Neural cell (in vitro differentiated cells): ENCODE measurements at regions not wholly inside any gene's neighbourhood (a gene's known extent, or its start where the extent isn't known, plus 50 kb on each side); places are given as distances from the start of the nearest gene placed in this dataset.

Experiments
- H2AFZ ChIP-seq: fragments of 200-600, 300-800 bp; sonication (generic), shearing (Covaris generic); 2 replicates; pipeline ENCODE4 v1.6.0; 2014; ENCODE audit warnings: low read depth, mild to moderate bottlenecking, antibody characterized with exemption, low read length, moderate library complexity
- H3F3A ChIP-seq: fragments of 200-600 bp; shearing (Covaris generic); 2 replicates; pipeline ENCODE4 v1.6.1; 2016; ENCODE audit warnings: mild to moderate bottlenecking, moderate library complexity, mixed read lengths, antibody characterized with exemption, low read length; ENCODE audit not compliant: insufficient read depth, poor library complexity, severe bottlenecking
- H3K27ac ChIP-seq: fragments of 200-600, 300-800 bp; sonication (generic), shearing (Covaris generic); 2 replicates; pipeline ENCODE4 v1.5.1; 2014; ENCODE audit warnings: mild to moderate bottlenecking, low read length, moderate library complexity
- H3K27me3 ChIP-seq: fragments of 300-800, 200-600 bp; sonication (generic), shearing (Covaris generic); 2 replicates; pipeline ENCODE4 v1.6.0; 2014; ENCODE audit warnings: mild to moderate bottlenecking, low read depth, low read length, moderate library complexity; ENCODE audit not compliant: insufficient read depth
- H3K36me3 ChIP-seq: fragments of 300-800, 200-600 bp; sonication (generic), shearing (Covaris generic); 2 replicates; pipeline ENCODE4 v1.5.1; 2014; ENCODE audit warnings: mild to moderate bottlenecking, antibody characterized with exemption, low read length, moderate library complexity; ENCODE audit not compliant: insufficient read depth
- H3K4me2 ChIP-seq: fragments of 300-800, 200-600 bp; sonication (generic), shearing (Covaris generic); 2 replicates; pipeline ENCODE4 v1.6.0; 2014; ENCODE audit warnings: mild to moderate bottlenecking, low read length
- H3K4me3 ChIP-seq: fragments of 300-800, 200-600 bp; sonication (generic), shearing (Covaris generic); 2 replicates; pipeline ENCODE4 v1.5.1; 2014; ENCODE audit warnings: mild to moderate bottlenecking, low read length, moderate library complexity
- H3K79me2 ChIP-seq: fragments of 200-600 bp; shearing (Covaris generic); replicated peaks from 2 replicates; pipeline ENCODE4 v1.6.0; 2014; ENCODE audit warnings: mild to moderate bottlenecking, low read length, moderate library complexity; ENCODE audit not compliant: insufficient read depth
- H3K9ac ChIP-seq: fragments of 300-800, 200-600 bp; sonication (generic), shearing (Covaris generic); 2 replicates; pipeline ENCODE4 v1.6.1; 2016; ENCODE audit warnings: mild to moderate bottlenecking, low read length, mixed read lengths
- H3K9me2 ChIP-seq: fragments of 200-600 bp; shearing (Covaris generic); 2 replicates; pipeline ENCODE4 v1.6.1; 2016; ENCODE audit warnings: mild to moderate bottlenecking, low read length, mixed read lengths; ENCODE audit not compliant: insufficient read depth
- H3K9me3 ChIP-seq: fragments of 200-600, 300-800 bp; sonication (generic), shearing (Covaris generic); 2 replicates; pipeline ENCODE4 v1.6.1; 2016; ENCODE audit warnings: mild to moderate bottlenecking, mixed run types, low read length, moderate library complexity, mixed read lengths
- H4K20me1 ChIP-seq: fragments of 200-600 bp; shearing (Covaris generic); 2 replicates; pipeline ENCODE4 v1.6.1; 2016; ENCODE audit warnings: mild to moderate bottlenecking, mixed run types; ENCODE audit not compliant: insufficient read depth
- CTCF ChIP-seq: fragments of 450-650 bp; IDR thresholded peaks from 2 replicates; pipeline ENCODE4 v1.5.1; 2014; ENCODE audit warnings: antibody characterized with exemption, mild to moderate bottlenecking, moderate library complexity; ENCODE audit not compliant: poor library complexity, severe bottlenecking
- EP300 ChIP-seq: fragments of 450-650 bp; conservative IDR thresholded peaks from 2 replicates; pipeline ENCODE4 v1.6.1; 2014; ENCODE audit warnings: antibody characterized with exemption, mild to moderate bottlenecking, moderate library complexity; ENCODE audit not compliant: poor library complexity, severe bottlenecking
- EZH2 ChIP-seq: fragments of 200-600, 300-800 bp; shearing (Covaris generic), sonication (generic); IDR thresholded peaks from 2 replicates; pipeline ENCODE4 v1.6.1; 2014; ENCODE audit warnings: antibody characterized with exemption, low read length, borderline replicate concordance, mild to moderate bottlenecking; ENCODE audit not compliant: insufficient read depth, poor library complexity, severe bottlenecking
- MXI1 ChIP-seq: fragments of 450-650 bp; conservative IDR thresholded peaks from 2 replicates; pipeline ENCODE4 v1.6.1; 2014; ENCODE audit warnings: antibody characterized with exemption, mild to moderate bottlenecking; ENCODE audit not compliant: poor library complexity, severe bottlenecking
- POLR2AphosphoS5 ChIP-seq: IDR thresholded peaks from 2 replicates; pipeline ENCODE4 v1.6.1; 2012
- RAD21 ChIP-seq: fragments of 450-650 bp; conservative IDR thresholded peaks from 2 replicates; pipeline ENCODE4 v1.6.1; 2014; ENCODE audit warnings: antibody characterized with exemption, mild to moderate bottlenecking, moderate library complexity
- SMC3 ChIP-seq: fragments of 450-650 bp; conservative IDR thresholded peaks from 2 replicates; pipeline ENCODE4 v1.6.1; 2014; ENCODE audit warnings: antibody characterized with exemption, mild to moderate bottlenecking, moderate library complexity; ENCODE audit not compliant: poor library complexity
- TAF1 ChIP-seq: IDR thresholded peaks from 2 replicates; pipeline ENCODE4 v1.6.1; 2012; ENCODE audit warnings: low read depth
- TF ChIP-seq, protein P1 (sequence below): IDR thresholded peaks from 2 replicates; pipeline ENCODE4 v1.6.1; 2012; ENCODE audit warnings: borderline replicate concordance

DNA sequence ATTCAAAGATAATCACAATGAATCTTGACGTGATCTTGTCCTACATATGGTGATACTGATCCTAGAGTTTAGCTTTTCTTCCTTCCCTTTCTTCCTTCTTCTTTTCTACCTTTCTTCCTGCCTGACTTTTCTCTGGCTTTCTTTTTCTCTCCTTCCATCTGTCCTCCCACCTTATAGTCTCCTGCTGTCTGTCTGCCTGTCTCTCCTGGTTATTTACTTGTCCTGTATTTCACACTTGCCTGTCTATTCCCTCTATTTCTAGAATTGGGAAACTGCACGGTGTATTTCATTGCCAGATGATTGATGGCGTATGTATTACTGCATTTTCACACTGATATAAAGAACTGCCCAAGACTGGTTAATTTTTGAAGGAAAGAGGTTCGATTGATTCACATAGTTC, 718.1 kb upstream of the CDH6 start:
- TF ChIP-seq EP300 (no peak), SMC3 (no peak), POLR2AphosphoS5 (no peak)
- H3K36me3 ChIP-seq, result no peaks in the 10 kb centered on the region
- no peak overlapping the region for H2AFZ ChIP-seq
- H3F3A ChIP-seq, result no peaks in the 10 kb centered on the region
- no peak overlapping the region for H3K4me3 ChIP-seq
- H3K9ac ChIP-seq, result no peak overlapping the region
- no peaks in the 10 kb centered on the region for H3K27me3 ChIP-seq
- H3K27ac ChIP-seq, result no peak overlapping the region
- no peaks in the 10 kb centered on the region for H3K79me2 ChIP-seq
- H4K20me1 ChIP-seq, result no peaks in the 10 kb centered on the region
- H3K9me2 ChIP-seq, result no peaks in the 10 kb centered on the region
- peaks cover 5% of the 10 kb centered on the region for H3K9me3 ChIP-seq
- no peak overlapping the region for H3K4me2 ChIP-seq

DNA sequence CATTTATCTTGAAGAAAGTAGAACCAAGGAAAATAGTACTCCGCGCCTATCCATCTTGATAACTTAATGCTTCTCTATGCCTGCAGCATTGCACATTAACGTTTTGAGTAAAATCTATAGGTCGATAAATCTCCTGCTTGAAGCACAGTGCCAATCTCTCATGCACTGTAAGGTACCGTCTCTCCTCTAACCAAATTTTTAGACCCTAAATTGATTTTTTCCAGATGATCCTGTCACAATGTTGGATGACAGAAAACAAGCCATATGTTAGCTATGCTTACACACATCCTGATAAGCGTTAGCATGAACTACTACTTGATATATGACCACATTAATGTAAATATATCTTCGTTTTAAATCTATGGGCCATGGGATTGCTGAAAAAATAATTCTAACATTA, 723.8 kb upstream of the CDH6 start:
- no peak overlapping the region for H3K4me2 ChIP-seq
- H3K27me3 ChIP-seq, result no peaks in the 10 kb centered on the region
- H3K36me3 ChIP-seq, result no peaks in the 10 kb centered on the region
- no peaks in the 10 kb centered on the region for H3K79me2 ChIP-seq
- H3F3A ChIP-seq, result no peaks in the 10 kb centered on the region
- H3K9ac ChIP-seq, result no peak overlapping the region
- no peaks in the 10 kb centered on the region for H4K20me1 ChIP-seq
- no peaks in the 10 kb centered on the region for H3K9me3 ChIP-seq
- H3K4me3 ChIP-seq, result no peak overlapping the region
- H3K9me2 ChIP-seq, result no peaks in the 10 kb centered on the region
- H3K27ac ChIP-seq, result no peak overlapping the region
- TF ChIP-seq POLR2AphosphoS5 (no peak), RAD21 (no peak), TAF1 (no peak), SMC3 (no peak), EZH2 (no peak), CTCF (no peak), EP300 (no peak), MXI1 (no peak)
- TF ChIP-seq, protein P1, sequence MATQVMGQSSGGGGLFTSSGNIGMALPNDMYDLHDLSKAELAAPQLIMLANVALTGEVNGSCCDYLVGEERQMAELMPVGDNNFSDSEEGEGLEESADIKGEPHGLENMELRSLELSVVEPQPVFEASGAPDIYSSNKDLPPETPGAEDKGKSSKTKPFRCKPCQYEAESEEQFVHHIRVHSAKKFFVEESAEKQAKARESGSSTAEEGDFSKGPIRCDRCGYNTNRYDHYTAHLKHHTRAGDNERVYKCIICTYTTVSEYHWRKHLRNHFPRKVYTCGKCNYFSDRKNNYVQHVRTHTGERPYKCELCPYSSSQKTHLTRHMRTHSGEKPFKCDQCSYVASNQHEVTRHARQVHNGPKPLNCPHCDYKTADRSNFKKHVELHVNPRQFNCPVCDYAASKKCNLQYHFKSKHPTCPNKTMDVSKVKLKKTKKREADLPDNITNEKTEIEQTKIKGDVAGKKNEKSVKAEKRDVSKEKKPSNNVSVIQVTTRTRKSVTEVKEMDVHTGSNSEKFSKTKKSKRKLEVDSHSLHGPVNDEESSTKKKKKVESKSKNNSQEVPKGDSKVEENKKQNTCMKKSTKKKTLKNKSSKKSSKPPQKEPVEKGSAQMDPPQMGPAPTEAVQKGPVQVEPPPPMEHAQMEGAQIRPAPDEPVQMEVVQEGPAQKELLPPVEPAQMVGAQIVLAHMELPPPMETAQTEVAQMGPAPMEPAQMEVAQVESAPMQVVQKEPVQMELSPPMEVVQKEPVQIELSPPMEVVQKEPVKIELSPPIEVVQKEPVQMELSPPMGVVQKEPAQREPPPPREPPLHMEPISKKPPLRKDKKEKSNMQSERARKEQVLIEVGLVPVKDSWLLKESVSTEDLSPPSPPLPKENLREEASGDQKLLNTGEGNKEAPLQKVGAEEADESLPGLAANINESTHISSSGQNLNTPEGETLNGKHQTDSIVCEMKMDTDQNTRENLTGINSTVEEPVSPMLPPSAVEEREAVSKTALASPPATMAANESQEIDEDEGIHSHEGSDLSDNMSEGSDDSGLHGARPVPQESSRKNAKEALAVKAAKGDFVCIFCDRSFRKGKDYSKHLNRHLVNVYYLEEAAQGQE, result no peak
- H2AFZ ChIP-seq, result no peak overlapping the region

DNA sequence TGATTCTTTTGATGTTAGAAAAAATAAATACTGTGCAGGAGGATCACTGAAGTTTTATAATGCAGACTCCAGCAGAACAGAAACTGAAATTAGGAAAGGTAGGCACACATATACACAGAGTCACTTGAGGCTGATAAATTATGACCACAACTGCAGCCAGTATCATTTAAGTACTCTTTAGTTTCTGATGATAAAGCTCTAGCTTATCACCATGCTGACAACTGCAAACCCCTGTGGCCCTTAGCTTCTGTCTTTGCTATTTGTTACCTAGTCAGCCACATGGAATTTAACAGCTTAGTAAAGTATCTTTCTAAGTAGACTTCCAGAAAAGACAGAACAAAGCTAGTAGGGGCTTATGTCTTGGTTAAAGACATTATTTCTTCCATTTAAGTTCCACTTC, 734.8 kb upstream of the CDH6 start:
- Histone ChIP-seq H3F3A (no peaks in the 10 kb centered on the region), H3K4me2 (no peak overlapping the region), H2AFZ (no peak overlapping the region), H3K9ac (no peak overlapping the region), H4K20me1 (no peaks in the 10 kb centered on the region), H3K79me2 (no peaks in the 10 kb centered on the region), H3K36me3 (no peaks in the 10 kb centered on the region), H3K27me3 (no peaks in the 10 kb centered on the region), H3K9me2 (no peaks in the 10 kb centered on the region), H3K27ac (no peak overlapping the region), H3K9me3 (no peaks in the 10 kb centered on the region), H3K4me3 (no peak overlapping the region)
- TF ChIP-seq TAF1, result no peak
- TF ChIP-seq EP300, result no peak
- no peak for TF ChIP-seq RAD21
- TF ChIP-seq EZH2, result no peak
- TF ChIP-seq POLR2AphosphoS5, result no peak
- no peak for TF ChIP-seq MXI1
- no peak for TF ChIP-seq SMC3
- TF ChIP-seq, protein P1, result no peak
- TF ChIP-seq CTCF, result no peak
